ENCODE measurements at regions not wholly inside any gene's neighbourhood (a gene's known extent, or its start where the extent isn't known, plus 50 kb on each side); places are given as distances from the start of the nearest gene placed in this dataset.

DNA sequence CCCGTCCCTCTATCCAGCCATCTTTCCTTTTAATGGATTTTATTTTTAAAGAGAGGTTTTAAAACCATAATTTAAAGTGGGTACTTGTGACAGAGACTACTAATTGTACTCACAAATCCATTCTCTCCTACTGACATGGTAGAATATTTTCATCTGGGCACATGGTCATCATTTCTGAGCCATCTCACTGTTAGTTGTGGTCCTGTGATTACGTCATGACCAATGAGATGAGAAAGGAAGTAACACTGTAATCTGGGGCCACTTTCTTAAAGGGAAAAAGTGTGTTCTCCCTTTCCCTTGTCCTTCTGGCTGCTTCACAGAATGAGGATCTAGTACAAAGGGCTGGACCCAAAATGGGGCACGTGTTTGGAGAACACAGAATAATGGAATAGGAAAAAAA, 538.7 kb downstream of the CMPK2 start:
- no peak for TF ChIP-seq YY1 (IDR thresholded peaks at IDR 0.05; ENCODE audit: insufficient read depth, insufficient read length)
- TF ChIP-seq SUZ12 (IDR thresholded peaks at IDR 0.05; ENCODE audit: extremely low read depth, insufficient read depth, insufficient read length): no peak
- TF ChIP-seq ZNF274 (IDR thresholded peaks at IDR 0.05; ENCODE audit: low read depth, low read length): no peak

Data from NT2/D1 (cell line).